Glomerular visceral epithelial cell (primary cell): ENCODE measurements at regions not wholly inside any gene's neighbourhood (a gene's known extent, or its start where the extent isn't known, plus 50 kb on each side); places are given as distances from the start of the nearest gene placed in this dataset.
"Not testable (repeated sequence)": the region's sequence is repeated elsewhere in the genome, so short reads cannot be mapped to it uniquely, and the experiment has no call there.

Source experiments
- DNase-seq: peaks from one replicate; pipeline ENCODE4 v3.0.0-alpha.2; 2016; ENCODE audit errors: extremely low spot score

GRCh38 chr1:212155219-212155618 lies 119.7 kb downstream of the DTL start:
- DNase-seq = no peak

GRCh38 chr1:212157252-212157651 lies 121.7 kb downstream of the DTL start:
- DNase-seq = no peak

GRCh38 chr1:212158912-212159796 lies 123.6 kb downstream of the DTL start:
- DNase-seq = no peak

- peak; percentile 79 for DNase-seq
Measured at GRCh38 chr1:212161231-212161781, 123.9 kb upstream of the PPP2R5A start.

GRCh38 chr1:212162635-212163034 lies 122.6 kb upstream of the PPP2R5A start:
- peak; percentile 77 for DNase-seq

- no peak for DNase-seq
Measured at GRCh38 chr1:212164095-212164872, 120.9 kb upstream of the PPP2R5A start.

- DNase-seq = no peak
Measured at GRCh38 chr1:212166244-212166643, 119.0 kb upstream of the PPP2R5A start.

GRCh38 chr1:212166644-212167043 lies 118.6 kb upstream of the PPP2R5A start:
- DNase-seq = no peak

- DNase-seq = peak; percentile 31
Measured at GRCh38 chr1:212167098-212167497, 118.1 kb upstream of the PPP2R5A start.

- DNase-seq = no peak
Measured at GRCh38 chr1:212173567-212173966, 111.6 kb upstream of the PPP2R5A start.

GRCh38 chr1:212174295-212174694 lies 110.9 kb upstream of the PPP2R5A start:
- not testable (repeated sequence) for DNase-seq

GRCh38 chr1:212177542-212177941 lies 107.7 kb upstream of the PPP2R5A start:
- DNase-seq = no peak

GRCh38 chr1:212178851-212179250 lies 106.4 kb upstream of the PPP2R5A start:
- DNase-seq = no peak

- DNase-seq = peak; percentile 80
Measured at GRCh38 chr1:212179394-212180076, 105.7 kb upstream of the PPP2R5A start.

GRCh38 chr1:212181015-212181882 lies 104.0 kb upstream of the PPP2R5A start:
- DNase-seq = no peak

GRCh38 chr1:212182171-212182570 lies 103.0 kb upstream of the PPP2R5A start:
- DNase-seq = no peak

- no peak for DNase-seq
Measured at GRCh38 chr1:212182579-212182978, 102.6 kb upstream of the PPP2R5A start.

- no peak for DNase-seq
Measured at GRCh38 chr1:212186427-212187207, 98.6 kb upstream of the PPP2R5A start.

GRCh38 chr1:212188599-212189351 lies 96.4 kb upstream of the PPP2R5A start:
- no peak for DNase-seq
